Loucy (cell line): ENCODE measurements at regions not wholly inside any gene's neighbourhood (a gene's known extent, or its start where the extent isn't known, plus 50 kb on each side); places are given as distances from the start of the nearest gene placed in this dataset.

ENCODE experiments used
- H2AFZ ChIP-seq: fragments of 200-600 bp; sonication (generic); 2 replicates; pipeline ENCODE4 v1.6.0; 2016; ENCODE audit warnings: antibody characterized with exemption, mild to moderate bottlenecking, low read length, moderate library complexity
- H3F3A ChIP-seq: fragments of 200-600 bp; 2 replicates; pipeline ENCODE4 v1.6.0; 2016; ENCODE audit warnings: antibody characterized with exemption, low read depth, mild to moderate bottlenecking
- H3K27me3 ChIP-seq: fragments of 200-600 bp; sonication (generic); 2 replicates; pipeline ENCODE4 v1.6.1; 2014; ENCODE audit warnings: low read length, mild to moderate bottlenecking; ENCODE audit not compliant: insufficient read depth, poor library complexity, severe bottlenecking
- H3K36me3 ChIP-seq: fragments of 200-600 bp; sonication (generic); 2 replicates; pipeline ENCODE4 v1.6.1; 2016; ENCODE audit warnings: low read length; ENCODE audit not compliant: insufficient read depth
- H3K4me1 ChIP-seq: fragments of 200-600 bp; sonication (generic); 2 replicates; pipeline ENCODE4 v1.5.1; 2014; ENCODE audit warnings: low read length, mild to moderate bottlenecking; ENCODE audit not compliant: insufficient read depth, poor library complexity, severe bottlenecking
- H3K4me2 ChIP-seq: fragments of 200-600 bp; sonication (generic); 2 replicates; pipeline ENCODE4 v1.6.0; 2014; ENCODE audit warnings: antibody characterized with exemption, low read length, low read depth, mild to moderate bottlenecking; ENCODE audit not compliant: poor library complexity, severe bottlenecking
- H3K4me3 ChIP-seq: fragments of 200-600 bp; sonication (generic); 2 replicates; pipeline ENCODE4 v1.5.1; 2014; ENCODE audit warnings: low read length, mild to moderate bottlenecking, mixed read lengths; ENCODE audit not compliant: poor library complexity, severe bottlenecking
- H3K79me2 ChIP-seq: fragments of 200-600 bp; sonication (generic); 2 replicates; pipeline ENCODE4 v1.6.1; 2014; ENCODE audit warnings: low read length; ENCODE audit not compliant: insufficient read depth
- H3K9ac ChIP-seq: fragments of 200-600 bp; sonication (generic); 2 replicates; pipeline ENCODE4 v1.6.0; 2014; ENCODE audit warnings: mild to moderate bottlenecking, low read depth, low read length, moderate library complexity; ENCODE audit not compliant: poor library complexity, severe bottlenecking
- H3K9me2 ChIP-seq: fragments of 200-600 bp; sonication (generic); replicated peaks from 2 replicates; pipeline ENCODE4 v1.6.1; 2016; ENCODE audit warnings: low read depth, low read length, mixed read lengths
- H3K9me3 ChIP-seq: fragments of 200-600 bp; sonication (generic); 2 replicates; pipeline ENCODE4 v1.6.1; 2014; ENCODE audit warnings: mild to moderate bottlenecking, antibody characterized with exemption, low read length, low read depth; ENCODE audit not compliant: insufficient read depth
- H4K20me1 ChIP-seq: fragments of 200-600 bp; sonication (generic); 2 replicates; pipeline ENCODE4 v1.6.0; 2014; ENCODE audit warnings: antibody characterized with exemption, low read length, mild to moderate bottlenecking; ENCODE audit not compliant: insufficient read depth, poor library complexity, severe bottlenecking
- EZH2phosphoT487 ChIP-seq: fragments of 200-600 bp; IDR thresholded peaks from 2 replicates; pipeline ENCODE4 v1.6.1; 2018; ENCODE audit warnings: antibody characterized with exemption, mild to moderate bottlenecking, moderate library complexity, borderline replicate concordance
- TF ChIP-seq, protein P1 (sequence below): fragments of 200-600 bp; sonication (generic); conservative IDR thresholded peaks from 2 replicates; pipeline ENCODE4 v1.5.1; 2014; ENCODE audit warnings: mild to moderate bottlenecking, antibody characterized with exemption, low read length

DNA sequence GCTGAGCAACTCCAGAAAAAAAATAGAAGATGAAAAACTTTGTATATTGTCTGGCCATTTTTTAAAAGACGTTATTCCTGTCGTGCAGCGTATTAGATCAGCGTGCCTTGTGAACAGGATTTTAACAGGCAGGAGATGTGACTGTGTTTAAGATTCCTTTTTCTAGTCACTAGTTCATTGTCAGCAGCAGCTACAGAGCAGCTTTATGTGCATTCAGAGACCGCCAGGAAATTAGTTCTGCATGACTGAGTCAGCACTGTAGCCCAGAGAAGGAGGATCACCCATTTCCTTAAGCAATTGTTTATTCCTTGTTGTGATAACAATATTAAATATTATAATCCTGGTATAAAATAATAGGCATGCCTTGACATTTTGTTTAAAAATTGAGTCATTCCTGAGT, 75.4 kb upstream of the ADGRB3 start:
- Histone ChIP-seq H3K4me3 (no peak overlapping the region), H4K20me1 (no peaks in the 10 kb centered on the region), H3K79me2 (no peaks in the 10 kb centered on the region), H3K27me3 (no peaks in the 10 kb centered on the region), H3F3A (no peaks in the 10 kb centered on the region), H3K36me3 (no peaks in the 10 kb centered on the region), H3K9me3 (no peaks in the 10 kb centered on the region), H3K4me1 (no peaks in the 10 kb centered on the region), H3K9ac (no peak overlapping the region), H2AFZ (no peak overlapping the region), H3K4me2 (no peak overlapping the region), H3K9me2 (no peaks in the 10 kb centered on the region)
- TF ChIP-seq, protein P1, sequence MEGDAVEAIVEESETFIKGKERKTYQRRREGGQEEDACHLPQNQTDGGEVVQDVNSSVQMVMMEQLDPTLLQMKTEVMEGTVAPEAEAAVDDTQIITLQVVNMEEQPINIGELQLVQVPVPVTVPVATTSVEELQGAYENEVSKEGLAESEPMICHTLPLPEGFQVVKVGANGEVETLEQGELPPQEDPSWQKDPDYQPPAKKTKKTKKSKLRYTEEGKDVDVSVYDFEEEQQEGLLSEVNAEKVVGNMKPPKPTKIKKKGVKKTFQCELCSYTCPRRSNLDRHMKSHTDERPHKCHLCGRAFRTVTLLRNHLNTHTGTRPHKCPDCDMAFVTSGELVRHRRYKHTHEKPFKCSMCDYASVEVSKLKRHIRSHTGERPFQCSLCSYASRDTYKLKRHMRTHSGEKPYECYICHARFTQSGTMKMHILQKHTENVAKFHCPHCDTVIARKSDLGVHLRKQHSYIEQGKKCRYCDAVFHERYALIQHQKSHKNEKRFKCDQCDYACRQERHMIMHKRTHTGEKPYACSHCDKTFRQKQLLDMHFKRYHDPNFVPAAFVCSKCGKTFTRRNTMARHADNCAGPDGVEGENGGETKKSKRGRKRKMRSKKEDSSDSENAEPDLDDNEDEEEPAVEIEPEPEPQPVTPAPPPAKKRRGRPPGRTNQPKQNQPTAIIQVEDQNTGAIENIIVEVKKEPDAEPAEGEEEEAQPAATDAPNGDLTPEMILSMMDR = no peak
- no peak for TF ChIP-seq EZH2phosphoT487

DNA sequence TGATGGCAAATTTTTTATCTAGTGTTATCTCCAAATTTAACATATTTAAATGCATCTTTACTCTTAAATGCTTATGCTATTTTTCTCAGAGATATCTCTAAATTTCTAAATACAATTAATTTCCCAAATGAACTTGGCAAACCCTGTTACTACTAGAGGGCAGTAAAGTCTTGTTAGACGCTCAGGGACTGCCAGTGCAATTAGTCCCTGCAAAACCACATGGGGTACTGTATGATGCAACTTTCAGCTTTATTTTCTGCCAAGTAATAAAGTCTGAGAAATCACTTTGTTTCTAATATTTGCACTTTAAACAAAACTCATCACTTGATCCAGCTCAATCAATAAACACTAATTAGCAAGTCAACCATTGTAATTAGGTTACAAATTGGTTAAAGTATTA, 76.0 kb upstream of the ADGRB3 start:
- no peaks in the 10 kb centered on the region for H3K9me3 ChIP-seq
- H3K4me3 ChIP-seq = no peak overlapping the region
- H3K4me2 ChIP-seq = no peak overlapping the region
- H3K36me3 ChIP-seq = no peaks in the 10 kb centered on the region
- H3K4me1 ChIP-seq = no peaks in the 10 kb centered on the region
- no peaks in the 10 kb centered on the region for H3F3A ChIP-seq
- no peaks in the 10 kb centered on the region for H3K9me2 ChIP-seq
- H3K9ac ChIP-seq = no peak overlapping the region
- no peaks in the 10 kb centered on the region for H3K79me2 ChIP-seq
- H4K20me1 ChIP-seq = no peaks in the 10 kb centered on the region
- no peak overlapping the region for H2AFZ ChIP-seq
- TF ChIP-seq, protein P1 = no peak
- no peak for TF ChIP-seq EZH2phosphoT487
- H3K27me3 ChIP-seq = no peaks in the 10 kb centered on the region

DNA sequence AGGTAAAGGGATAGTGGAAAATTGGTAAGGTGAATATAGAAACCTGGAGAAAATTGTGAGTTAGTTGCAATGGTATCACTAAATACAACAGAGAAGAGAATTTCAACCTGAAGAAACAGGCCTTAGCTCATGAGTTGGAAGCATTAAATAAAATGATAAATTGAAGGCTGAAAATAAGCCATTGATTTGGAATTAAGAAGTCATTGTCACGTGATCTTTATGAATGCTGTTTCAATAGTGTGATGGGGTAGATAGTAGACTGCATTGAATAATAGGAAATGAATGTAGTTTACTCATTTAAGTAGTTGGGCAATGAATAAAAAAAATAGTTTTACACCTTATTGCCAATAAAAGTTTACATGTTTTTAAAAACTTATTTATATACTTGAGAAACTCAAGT, 88.5 kb upstream of the ADGRB3 start:
- no peak overlapping the region for H3K9ac ChIP-seq
- TF ChIP-seq, protein P1 = no peak
- no peak for TF ChIP-seq EZH2phosphoT487

More for the DNA sequence above, 88.5 kb upstream of the ADGRB3 start:
- Histone ChIP-seq H3F3A (no peaks in the 10 kb centered on the region), H3K9me2 (no peaks in the 10 kb centered on the region), H3K4me2 (no peak overlapping the region), H3K79me2 (no peaks in the 10 kb centered on the region), H3K27me3 (no peaks in the 10 kb centered on the region), H3K4me1 (no peaks in the 10 kb centered on the region), H4K20me1 (no peaks in the 10 kb centered on the region), H3K9me3 (no peaks in the 10 kb centered on the region), H2AFZ (no peak overlapping the region), H3K4me3 (no peak overlapping the region), H3K36me3 (no peaks in the 10 kb centered on the region)
